GM23338 (cell line): ENCODE measurements at regions not wholly inside any gene's neighbourhood (a gene's known extent, or its start where the extent isn't known, plus 50 kb on each side); places are given as distances from the start of the nearest gene placed in this dataset.

Experiments
- ETS1 ChIP-seq: IDR thresholded peaks from 2 replicates; pipeline ENCODE4 v1.6.1; 2016; ENCODE audit warnings: antibody characterized with exemption
- EZH2 ChIP-seq: fragments of 200-600 bp; sonication (generic); IDR thresholded peaks from one replicate; pipeline ENCODE4 v1.8.0; 2017; ENCODE audit warnings: antibody characterized with exemption, mild to moderate bottlenecking, low read depth; ENCODE audit not compliant: unreplicated experiment
- EZH2phosphoT487 ChIP-seq: fragments of 200-600 bp; sonication (generic); IDR thresholded peaks from one replicate; pipeline ENCODE4 v1.8.1; 2018; ENCODE audit warnings: antibody characterized with exemption; ENCODE audit not compliant: unreplicated experiment
- JUNB ChIP-seq: IDR thresholded peaks from one replicate; pipeline ENCODE4 v1.6.1; 2016; ENCODE audit warnings: antibody characterized with exemption; ENCODE audit not compliant: unreplicated experiment
- NANOG ChIP-seq: IDR thresholded peaks from 2 replicates; pipeline ENCODE4 v1.6.1; 2016; ENCODE audit warnings: antibody characterized with exemption, borderline replicate concordance
- POLR2AphosphoS5 ChIP-seq: IDR thresholded peaks from 2 replicates; pipeline ENCODE4 v1.6.1; 2016; ENCODE audit warnings: antibody characterized with exemption, low read depth
- STAT1 ChIP-seq: IDR thresholded peaks from one replicate; pipeline ENCODE4 v1.6.1; 2016; ENCODE audit warnings: antibody characterized with exemption; ENCODE audit not compliant: unreplicated experiment
- ZNF331 ChIP-seq: fragments of 250-450 bp; sonication (Bioruptor Pico); IDR thresholded peaks from 2 replicates; pipeline ENCODE4 v1.5.0; 2020; ENCODE audit warnings: low read depth, mild to moderate bottlenecking, moderate library complexity
- ZNF462 ChIP-seq: fragments of 250-450 bp; sonication (Bioruptor Pico); IDR thresholded peaks from 2 replicates; pipeline ENCODE4 v1.5.0; 2020; ENCODE audit warnings: mild to moderate bottlenecking, moderate library complexity
- TF ChIP-seq, protein P1 (sequence below), 2 experiments: fragments of 200-600 bp in 1 of 2; sonication (generic) in 1 of 2; conservative IDR thresholded peaks; 2 replicates each; pipeline versions ENCODE4 v1.5.1 to v1.6.1; 2016 to 2017; ENCODE audit warnings: antibody characterized with exemption in 2 of 2, low read depth in 2 of 2, mild to moderate bottlenecking in 2 of 2, moderate library complexity in 1 of 2

DNA sequence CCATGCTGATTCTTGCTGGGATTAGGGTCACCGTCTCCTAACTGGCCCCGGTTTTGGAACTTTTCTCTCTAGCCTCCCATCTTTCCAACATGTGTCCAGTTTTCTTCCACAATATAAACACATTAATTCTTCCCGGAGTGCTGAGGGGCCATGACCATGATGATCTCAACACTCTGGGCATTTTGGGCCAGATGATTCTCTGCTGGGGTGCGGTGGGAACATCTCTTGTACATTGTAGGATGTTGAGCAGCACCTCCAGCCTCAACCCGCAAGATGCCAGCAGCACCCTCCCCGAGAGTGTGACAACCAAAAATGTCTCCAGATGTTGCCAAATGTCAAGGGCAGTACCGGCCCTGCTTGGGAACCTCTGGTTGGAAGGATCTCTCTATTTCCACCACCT lies 164.8 kb downstream of the TFAP2C start (continued):
- no peak for TF ChIP-seq ZNF462
- TF ChIP-seq NANOG, result no peak
- no peak for TF ChIP-seq STAT1
- TF ChIP-seq ZNF331 (CRISPR knock-in tag), result no peak
- TF ChIP-seq, protein P1, sequence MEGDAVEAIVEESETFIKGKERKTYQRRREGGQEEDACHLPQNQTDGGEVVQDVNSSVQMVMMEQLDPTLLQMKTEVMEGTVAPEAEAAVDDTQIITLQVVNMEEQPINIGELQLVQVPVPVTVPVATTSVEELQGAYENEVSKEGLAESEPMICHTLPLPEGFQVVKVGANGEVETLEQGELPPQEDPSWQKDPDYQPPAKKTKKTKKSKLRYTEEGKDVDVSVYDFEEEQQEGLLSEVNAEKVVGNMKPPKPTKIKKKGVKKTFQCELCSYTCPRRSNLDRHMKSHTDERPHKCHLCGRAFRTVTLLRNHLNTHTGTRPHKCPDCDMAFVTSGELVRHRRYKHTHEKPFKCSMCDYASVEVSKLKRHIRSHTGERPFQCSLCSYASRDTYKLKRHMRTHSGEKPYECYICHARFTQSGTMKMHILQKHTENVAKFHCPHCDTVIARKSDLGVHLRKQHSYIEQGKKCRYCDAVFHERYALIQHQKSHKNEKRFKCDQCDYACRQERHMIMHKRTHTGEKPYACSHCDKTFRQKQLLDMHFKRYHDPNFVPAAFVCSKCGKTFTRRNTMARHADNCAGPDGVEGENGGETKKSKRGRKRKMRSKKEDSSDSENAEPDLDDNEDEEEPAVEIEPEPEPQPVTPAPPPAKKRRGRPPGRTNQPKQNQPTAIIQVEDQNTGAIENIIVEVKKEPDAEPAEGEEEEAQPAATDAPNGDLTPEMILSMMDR (conservative IDR thresholded peaks at IDR 0.05; ENCODE audit: low read depth in 2 of 2), result no peak
- TF ChIP-seq EZH2, result no peak
- no peak for TF ChIP-seq JUNB
- TF ChIP-seq ETS1, result no peak
- TF ChIP-seq POLR2AphosphoS5, result no peak
- TF ChIP-seq EZH2phosphoT487, result no peak
